ENCODE measurements at regions not wholly inside any gene's neighbourhood (a gene's known extent, or its start where the extent isn't known, plus 50 kb on each side); places are given as distances from the start of the nearest gene placed in this dataset.

DNA sequence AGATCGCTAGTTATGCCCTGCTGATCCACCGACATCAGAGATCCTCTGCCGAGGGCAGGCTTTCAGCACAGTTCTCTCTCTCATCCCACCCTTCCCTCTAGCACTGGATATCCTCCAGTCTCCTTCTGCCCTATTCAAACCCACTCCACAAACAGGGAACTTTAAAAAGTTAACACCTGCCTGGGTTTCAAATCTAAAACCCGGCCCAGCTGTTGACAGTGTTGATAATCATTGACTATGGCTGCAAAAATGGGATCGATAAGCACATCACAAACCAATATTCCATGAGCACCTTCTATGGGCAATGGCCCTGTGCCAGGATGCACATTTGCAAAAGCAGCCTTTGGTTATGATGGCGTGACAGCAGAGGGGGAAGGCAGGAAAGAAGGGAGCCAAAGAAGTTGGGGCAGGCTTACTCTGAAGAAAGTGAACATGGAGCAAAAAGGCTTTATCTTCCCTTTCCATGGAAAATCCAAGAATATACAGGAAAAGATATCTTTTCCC lies 482.3 kb upstream of the KLHL29 start:
- ChIA-PET POLR2A (no interaction called here), CTCF (no interaction called here), RAD21 (ENCODE audit: low non-redundant PET in 1 of 2, low total read pairs in 2 of 2, uncharacterized antibody in 2 of 2, unreplicated experiment in 2 of 2) (no interaction called here)
- TF ChIP-seq POLR2AphosphoS5 (IDR thresholded peaks at IDR 0.05; ENCODE audit: low read depth, low read length) (no peak), ATF3 (IDR thresholded peaks at IDR 0.05) (no peak), ELF1 (IDR thresholded peaks at IDR 0.05; ENCODE audit: borderline replicate concordance, low read depth) (no peak)
- Histone ChIP-seq H3K9me3 (ENCODE audit: control insufficient read depth in 1 of 2, insufficient read depth in 1 of 2, low read depth in 1 of 2, low read length in 2 of 2) (no peaks in the 10 kb centered on the region), H3K9ac (ENCODE audit: low read length) (no peak overlapping the region), H3K9me2 (ENCODE audit: insufficient read depth) (no peaks in the 10 kb centered on the region), H3K79me2 (ENCODE audit: insufficient read depth, low read length) (no peaks in the 10 kb centered on the region), H3K4me1 (ENCODE audit: control insufficient read depth in 1 of 2, insufficient read depth in 2 of 2, low read length in 2 of 2) (no peaks in the 10 kb centered on the region), H3K27me3 (ENCODE audit: insufficient read depth, low read length) (no peaks in the 10 kb centered on the region), H3K27ac (ENCODE audit: low read depth, low read length) (no peak overlapping the region), H3K36me3 (ENCODE audit: control insufficient read depth in 1 of 2, insufficient read depth in 2 of 2, low read length in 2 of 2) (no peaks in the 10 kb centered on the region), H3K4me2 (ENCODE audit: low read length) (no peak overlapping the region), H4K20me1 (ENCODE audit: insufficient read depth) (no peaks in the 10 kb centered on the region), H2AFZ (ENCODE audit: low read depth, low read length, poor library complexity, severe bottlenecking) (no peak overlapping the region), H3K4me3 (replicated peaks in 1 of 2; ENCODE audit: low read depth in 1 of 2, low read length in 2 of 2) (no peak overlapping the region)
- DNase-seq (ENCODE audit: low read depth, low spot score) (no peak), ATAC-seq (no peak)
- intact Hi-C loops (cut with micrococcal nuclease) = no loop called here
- BruUV-seq (replicated peaks) = no TSS peak

GRCh38 chr2:22903616-22904015 lies 481.4 kb upstream of the KLHL29 start:
- no peaks in the 10 kb centered on the region for H3K4me1 ChIP-seq (ENCODE audit: control insufficient read depth in 1 of 2, insufficient read depth in 2 of 2, low read length in 2 of 2)
- H4K20me1 ChIP-seq (ENCODE audit: insufficient read depth) = no peaks in the 10 kb centered on the region
- ATAC-seq = no peak
- no peaks in the 10 kb centered on the region for H3K79me2 ChIP-seq (ENCODE audit: insufficient read depth, low read length)
- DNase-seq (ENCODE audit: low read depth, low spot score) = no peak
- CTCF ChIA-PET = no interaction called here
- RAD21 ChIA-PET (ENCODE audit: low non-redundant PET in 1 of 2, low total read pairs in 2 of 2, uncharacterized antibody in 2 of 2, unreplicated experiment in 2 of 2) = no interaction called here
- H3K36me3 ChIP-seq (ENCODE audit: control insufficient read depth in 1 of 2, insufficient read depth in 2 of 2, low read length in 2 of 2) = no peaks in the 10 kb centered on the region
- no peak overlapping the region for H3K4me3 ChIP-seq (replicated peaks in 1 of 2; ENCODE audit: low read depth in 1 of 2, low read length in 2 of 2)
- intact Hi-C loops (cut with micrococcal nuclease) = no loop called here
- POLR2A ChIA-PET = no interaction called here
- no peak overlapping the region for H3K9ac ChIP-seq (ENCODE audit: low read length)
- BruUV-seq (replicated peaks) = no TSS peak
- H3K9me3 ChIP-seq (ENCODE audit: control insufficient read depth in 1 of 2, insufficient read depth in 1 of 2, low read depth in 1 of 2, low read length in 2 of 2) = no peaks in the 10 kb centered on the region
- no peak overlapping the region for H2AFZ ChIP-seq (ENCODE audit: low read depth, low read length, poor library complexity, severe bottlenecking)
- no peak overlapping the region for H3K27ac ChIP-seq (ENCODE audit: low read depth, low read length)
- H3K4me2 ChIP-seq (ENCODE audit: low read length) = no peak overlapping the region
- H3K9me2 ChIP-seq (ENCODE audit: insufficient read depth) = no peaks in the 10 kb centered on the region
- no peaks in the 10 kb centered on the region for H3K27me3 ChIP-seq (ENCODE audit: insufficient read depth, low read length)
- no peak for TF ChIP-seq CEBPB (IDR thresholded peaks at IDR 0.05; ENCODE audit: low read depth)
